ENCODE measurements at regions not wholly inside any gene's neighbourhood (a gene's known extent, or its start where the extent isn't known, plus 50 kb on each side); places are given as distances from the start of the nearest gene placed in this dataset.

GRCh38 chr20:43799741-43800140, 72.9 kb upstream of the GTSF1L start:
- TF ChIP-seq CTCF (IDR thresholded peaks at IDR 0.05) (no peak), EZH2 (IDR thresholded peaks at IDR 0.05) (no peak), EZH2phosphoT487 (IDR thresholded peaks at IDR 0.05) (no peak)

Measured in neural progenitor cell (in vitro differentiated cells).